Keratinocyte (primary cell): ENCODE measurements at regions not wholly inside any gene's neighbourhood (a gene's known extent, or its start where the extent isn't known, plus 50 kb on each side); places are given as distances from the start of the nearest gene placed in this dataset.

Experiments
- CTCF ChIP-seq, 3 experiments: IDR thresholded peaks in 1 of 3; conservative IDR thresholded peaks in 1 of 3; optimal IDR thresholded peaks in 1 of 3; 2 replicates in 2 of 3; 3 replicates in 1 of 3; pipeline versions ENCODE3 to v1.5.1; 2011; ENCODE audit warnings: low read length in 3 of 3, mild to moderate bottlenecking in 3 of 3, moderate library complexity in 2 of 3, control low read depth in 1 of 3, inconsistent platforms in 1 of 3; ENCODE audit not compliant: insufficient read depth in 2 of 3; ENCODE audit errors: extremely low read depth in 1 of 3
- EZH2 ChIP-seq: IDR thresholded peaks from one replicate; pipeline ENCODE4 v1.6.1; 2012; ENCODE audit warnings: inconsistent platforms, mild to moderate bottlenecking, low read length, moderate library complexity

- TF ChIP-seq CTCF (optimal IDR thresholded peaks at IDR 0.05 in 1 of 3, IDR thresholded peaks at IDR 0.05 in 1 of 3, conservative IDR thresholded peaks at IDR 0.05 in 1 of 3; ENCODE audit: extremely low read depth in 1 of 3, insufficient read depth in 2 of 3, low read length in 3 of 3) (no peak), EZH2 (no peak)
These were observed 572.9 kb upstream of the CHORDC1 start for GRCh38 chr11:90795746-90796145.
